ENCODE measurements at regions not wholly inside any gene's neighbourhood (a gene's known extent, or its start where the extent isn't known, plus 50 kb on each side); places are given as distances from the start of the nearest gene placed in this dataset.

GRCh38 chr6:48798296-48798695, 664.8 kb downstream of the MMUT start:
- no peaks in the 10 kb centered on the region for H3K27me3 Mint-ChIP-seq
- H3K27ac Mint-ChIP-seq, result no peak overlapping the region
- H3K4me1 Mint-ChIP-seq (ENCODE audit: low read depth), result no peaks in the 10 kb centered on the region
- peaks cover 5% of the 10 kb centered on the region for H3K9me3 Mint-ChIP-seq
- no peak for DNase-seq
- no peaks in the 10 kb centered on the region for H3K36me3 Mint-ChIP-seq (ENCODE audit: low read depth)
- H3K4me3 Mint-ChIP-seq, result no peak overlapping the region

GRCh38 chr6:48782225-48782624, 671.2 kb upstream of the PTCHD4 start:
- H3K27me3 Mint-ChIP-seq, result no peaks in the 10 kb centered on the region
- no peaks in the 10 kb centered on the region for H3K36me3 Mint-ChIP-seq (ENCODE audit: low read depth)
- no peak for DNase-seq
- no peaks in the 10 kb centered on the region for H3K4me1 Mint-ChIP-seq (ENCODE audit: low read depth)
- H3K27ac Mint-ChIP-seq, result no peak overlapping the region
- peaks cover 13% of the 10 kb centered on the region for H3K9me3 Mint-ChIP-seq
- no peak overlapping the region for H3K4me3 Mint-ChIP-seq

GRCh38 chr6:48777411-48777810, 666.4 kb upstream of the PTCHD4 start:
- DNase-seq, result no peak
- H3K4me1 Mint-ChIP-seq (ENCODE audit: low read depth), result no peaks in the 10 kb centered on the region
- peaks cover 9% of the 10 kb centered on the region for H3K9me3 Mint-ChIP-seq
- H3K27me3 Mint-ChIP-seq, result no peaks in the 10 kb centered on the region
- H3K4me3 Mint-ChIP-seq, result no peak overlapping the region
- no peak overlapping the region for H3K27ac Mint-ChIP-seq
- H3K36me3 Mint-ChIP-seq (ENCODE audit: low read depth), result no peaks in the 10 kb centered on the region

GRCh38 chr6:48775157-48775556, 664.2 kb upstream of the PTCHD4 start:
- peaks cover 13% of the 10 kb centered on the region for H3K9me3 Mint-ChIP-seq
- DNase-seq, result no peak
- H3K27ac Mint-ChIP-seq, result no peak overlapping the region
- H3K36me3 Mint-ChIP-seq (ENCODE audit: low read depth), result no peaks in the 10 kb centered on the region
- no peaks in the 10 kb centered on the region for H3K4me1 Mint-ChIP-seq (ENCODE audit: low read depth)
- no peaks in the 10 kb centered on the region for H3K27me3 Mint-ChIP-seq
- no peak overlapping the region for H3K4me3 Mint-ChIP-seq

GRCh38 chr6:48774276-48774675, 663.3 kb upstream of the PTCHD4 start:
- no peak overlapping the region for H3K4me3 Mint-ChIP-seq
- H3K9me3 Mint-ChIP-seq, result peaks cover 11% of the 10 kb centered on the region
- H3K36me3 Mint-ChIP-seq (ENCODE audit: low read depth), result no peaks in the 10 kb centered on the region
- DNase-seq, result no peak
- H3K27ac Mint-ChIP-seq, result no peak overlapping the region
- H3K27me3 Mint-ChIP-seq, result no peaks in the 10 kb centered on the region
- no peaks in the 10 kb centered on the region for H3K4me1 Mint-ChIP-seq (ENCODE audit: low read depth)

- no peak for DNase-seq
- H3K36me3 Mint-ChIP-seq (ENCODE audit: low read depth), result no peaks in the 10 kb centered on the region
- no peaks in the 10 kb centered on the region for H3K27me3 Mint-ChIP-seq
Measured at GRCh38 chr6:48766349-48766748, 655.4 kb upstream of the PTCHD4 start.

GRCh38 chr6:48765352-48765961, 654.5 kb upstream of the PTCHD4 start:
- Mint-ChIP-seq H3K36me3 (ENCODE audit: low read depth) (no peaks in the 10 kb centered on the region), H3K27ac (no peak overlapping the region), H3K27me3 (no peaks in the 10 kb centered on the region), H3K9me3 (peaks cover 2% of the 10 kb centered on the region), H3K4me3 (no peak overlapping the region), H3K4me1 (ENCODE audit: low read depth) (no peaks in the 10 kb centered on the region)
- no peak for DNase-seq

More at GRCh38 chr6:48766349-48766748, 655.4 kb upstream of the PTCHD4 start:
- Mint-ChIP-seq H3K27ac (no peak overlapping the region), H3K4me1 (ENCODE audit: low read depth) (no peaks in the 10 kb centered on the region), H3K9me3 (peaks cover 4% of the 10 kb centered on the region), H3K4me3 (no peak overlapping the region)

GRCh38 chr6:48764286-48765044, 653.5 kb upstream of the PTCHD4 start:
- no peaks in the 10 kb centered on the region for H3K9me3 Mint-ChIP-seq
- no peak for DNase-seq
- H3K4me3 Mint-ChIP-seq, result no peak overlapping the region
- H3K27ac Mint-ChIP-seq, result no peak overlapping the region
- H3K27me3 Mint-ChIP-seq, result no peaks in the 10 kb centered on the region
- no peaks in the 10 kb centered on the region for H3K36me3 Mint-ChIP-seq (ENCODE audit: low read depth)
- no peaks in the 10 kb centered on the region for H3K4me1 Mint-ChIP-seq (ENCODE audit: low read depth)

- no peak overlapping the region for H3K4me3 Mint-ChIP-seq
- H3K36me3 Mint-ChIP-seq (ENCODE audit: low read depth), result no peaks in the 10 kb centered on the region
- DNase-seq, result no peak
- H3K27ac Mint-ChIP-seq, result no peak overlapping the region
- peaks cover 5% of the 10 kb centered on the region for H3K9me3 Mint-ChIP-seq
- no peaks in the 10 kb centered on the region for H3K27me3 Mint-ChIP-seq
- no peaks in the 10 kb centered on the region for H3K4me1 Mint-ChIP-seq (ENCODE audit: low read depth)
Measured at GRCh38 chr6:48757661-48758060, 646.7 kb upstream of the PTCHD4 start.

GRCh38 chr6:48755315-48755714, 644.3 kb upstream of the PTCHD4 start:
- H3K4me1 Mint-ChIP-seq (ENCODE audit: low read depth), result no peaks in the 10 kb centered on the region
- H3K36me3 Mint-ChIP-seq (ENCODE audit: low read depth), result no peaks in the 10 kb centered on the region
- no peak overlapping the region for H3K4me3 Mint-ChIP-seq
- no peak overlapping the region for H3K27ac Mint-ChIP-seq
- no peaks in the 10 kb centered on the region for H3K27me3 Mint-ChIP-seq
- DNase-seq, result no peak
- H3K9me3 Mint-ChIP-seq, result peaks cover 5% of the 10 kb centered on the region

GRCh38 chr6:48754641-48755040, 643.6 kb upstream of the PTCHD4 start:
- Mint-ChIP-seq H3K9me3 (peaks cover 5% of the 10 kb centered on the region), H3K4me3 (no peak overlapping the region), H3K36me3 (ENCODE audit: low read depth) (no peaks in the 10 kb centered on the region), H3K27ac (no peak overlapping the region), H3K27me3 (no peaks in the 10 kb centered on the region), H3K4me1 (ENCODE audit: low read depth) (no peaks in the 10 kb centered on the region)
- no peak for DNase-seq

GRCh38 chr6:48750861-48751260, 639.9 kb upstream of the PTCHD4 start:
- H3K27ac Mint-ChIP-seq, result no peak overlapping the region
- H3K27me3 Mint-ChIP-seq, result no peaks in the 10 kb centered on the region
- no peaks in the 10 kb centered on the region for H3K4me1 Mint-ChIP-seq (ENCODE audit: low read depth)
- peaks cover 2% of the 10 kb centered on the region for H3K9me3 Mint-ChIP-seq
- no peak for DNase-seq
- H3K4me3 Mint-ChIP-seq, result no peak overlapping the region
- no peaks in the 10 kb centered on the region for H3K36me3 Mint-ChIP-seq (ENCODE audit: low read depth)

- Mint-ChIP-seq H3K27me3 (no peaks in the 10 kb centered on the region), H3K27ac (no peak overlapping the region), H3K36me3 (ENCODE audit: low read depth) (no peaks in the 10 kb centered on the region), H3K9me3 (peaks cover 6% of the 10 kb centered on the region), H3K4me1 (ENCODE audit: low read depth) (no peaks in the 10 kb centered on the region), H3K4me3 (no peak overlapping the region)
- DNase-seq, result no peak
Measured at GRCh38 chr6:48747471-48747870, 636.5 kb upstream of the PTCHD4 start.

GRCh38 chr6:48747040-48747439, 636.0 kb upstream of the PTCHD4 start:
- Mint-ChIP-seq H3K4me3 (no peak overlapping the region), H3K4me1 (ENCODE audit: low read depth) (no peaks in the 10 kb centered on the region), H3K27ac (no peak overlapping the region), H3K9me3 (peaks cover 6% of the 10 kb centered on the region), H3K36me3 (ENCODE audit: low read depth) (no peaks in the 10 kb centered on the region), H3K27me3 (no peaks in the 10 kb centered on the region)
- no peak for DNase-seq

GRCh38 chr6:48744948-48745347, 634.0 kb upstream of the PTCHD4 start:
- Mint-ChIP-seq H3K4me3 (no peak overlapping the region), H3K36me3 (ENCODE audit: low read depth) (no peaks in the 10 kb centered on the region), H3K4me1 (ENCODE audit: low read depth) (no peaks in the 10 kb centered on the region), H3K9me3 (peaks cover 6% of the 10 kb centered on the region), H3K27me3 (no peaks in the 10 kb centered on the region), H3K27ac (no peak overlapping the region)
- DNase-seq, result no peak

Data from activated T-cell treated with anti-CD3 and anti-CD28 coated beads, Interleukin-2, amount 50 U/mL, for 24 hours (primary cell).